Spleen (tissue), 11 donors: ENCODE measurements at regions not wholly inside any gene's neighbourhood (a gene's known extent, or its start where the extent isn't known, plus 50 kb on each side); places are given as distances from the start of the nearest gene placed in this dataset.

Experiments used
- DNase-seq: peaks from one replicate; pipeline ENCODE4 v3.0.0-alpha.2; 2020
- H3K27ac ChIP-seq, 8 donors: fragments of 200-600 bp; sonication (generic) in 7 of 8; 1 replicate in 4 of 8; 2 replicates in 4 of 8; pipeline versions ENCODE4 v1.5.0 to v1.8.0; 2016 to 2021; ENCODE audit warnings: inconsistent platforms in 4 of 8, mild to moderate bottlenecking in 4 of 8, moderate library complexity in 1 of 8
- H3K27me3 ChIP-seq, 7 donors: fragments of 200-600 bp; sonication (generic) in 6 of 7; replicated peaks in 1 of 7; 1 replicate in 4 of 7; 2 replicates in 3 of 7; pipeline versions ENCODE4 v1.5.0 to v1.8.0; 2016 to 2021; ENCODE audit warnings: inconsistent platforms in 3 of 7, mild to moderate bottlenecking in 1 of 7
- H3K36me3 ChIP-seq, 6 donors: fragments of 200-600 bp; sonication (generic) in 5 of 6; 1 replicate in 4 of 6; 2 replicates in 2 of 6; pipeline versions ENCODE4 v1.5.0 to v1.8.0; 2016 to 2021; ENCODE audit warnings: inconsistent platforms in 2 of 6
- H3K4me1 ChIP-seq, 6 donors: fragments of 200-600 bp; sonication (generic) in 5 of 6; 1 replicate in 3 of 6; 2 replicates in 3 of 6; pipeline versions ENCODE4 v1.5.0 to v1.8.0; 2016 to 2021; ENCODE audit warnings: inconsistent platforms in 3 of 6
- H3K4me3 ChIP-seq, 8 donors: fragments of 200-600 bp; sonication (generic) in 7 of 8; 1 replicate in 4 of 8; 2 replicates in 4 of 8; pipeline versions ENCODE4 v1.5.0 to v1.8.0; 2016 to 2021; ENCODE audit warnings: inconsistent platforms in 4 of 8, mild to moderate bottlenecking in 4 of 8, moderate library complexity in 2 of 8
- H3K9me3 ChIP-seq, 8 donors: fragments of 200-600 bp; sonication (generic) in 7 of 8; 1 replicate in 4 of 8; 2 replicates in 4 of 8; pipeline versions ENCODE4 v1.5.0 to v1.8.0; 2016 to 2021; ENCODE audit warnings: inconsistent platforms in 4 of 8
- POLR2A ChIP-seq, 3 donors: fragments of 450-650 bp; IDR thresholded peaks; one replicate each; pipeline ENCODE4 v1.5.1; 2017; ENCODE audit warnings: antibody characterized with exemption in 3 of 3, mild to moderate bottlenecking in 1 of 3
- POLR2AphosphoS5 ChIP-seq, 3 donors: sonication (generic); formaldehyde crosslinking; IDR thresholded peaks; one replicate each; pipeline ENCODE4 v1.5.1; 2017; ENCODE audit warnings: antibody characterized with exemption in 3 of 3
- WGBS, 5 donors: extraction: QIAGEN DNeasy Blood & Tissue Kit in 3 of 5; methylation state at CpG; one replicate each; pipeline versions ENCODE4 v1.1.5 to v1.1.7; 2013 to 2018; 5-methylcytosine and 5-hydroxymethylcytosine counted together
- intact Hi-C: fragments of 100-400 bp; cut with DNase I; formaldehyde crosslinking; loops from one replicate; pipeline ENCODE4 v1.15.0; 2023; ENCODE audit warnings: low total_unique reads
- TF ChIP-seq, protein P1 (sequence below), 11 experiments: fragments of 200-600 bp in 7 of 11; fragments of 450-650 bp in 4 of 11; sonication (generic) in 4 of 11; IDR thresholded peaks in 8 of 11; conservative IDR thresholded peaks in 3 of 11; 1 replicate in 7 of 11; 2 replicates in 4 of 11; pipeline versions ENCODE4 v1.4.0 to v1.8.0; 2016 to 2021; ENCODE audit warnings: antibody characterized with exemption in 11 of 11, inconsistent platforms in 4 of 11, mild to moderate bottlenecking in 1 of 11
- donor health status: healthy with polysubstance abuse.
- donor health status: DM: no; HTN: no; CAD: no; lungs with moderate emphysema.
- donor health status: DM: no; HTN: no; CAD: no.
- donor health status: Bipolar disorder and iron deficiency.
- donor health status: healthy.
- donor health status: DM: no; HTN: no; CAD: no.
- donor health status: DM: yes; HTN: yes; CAD: no.

DNA sequence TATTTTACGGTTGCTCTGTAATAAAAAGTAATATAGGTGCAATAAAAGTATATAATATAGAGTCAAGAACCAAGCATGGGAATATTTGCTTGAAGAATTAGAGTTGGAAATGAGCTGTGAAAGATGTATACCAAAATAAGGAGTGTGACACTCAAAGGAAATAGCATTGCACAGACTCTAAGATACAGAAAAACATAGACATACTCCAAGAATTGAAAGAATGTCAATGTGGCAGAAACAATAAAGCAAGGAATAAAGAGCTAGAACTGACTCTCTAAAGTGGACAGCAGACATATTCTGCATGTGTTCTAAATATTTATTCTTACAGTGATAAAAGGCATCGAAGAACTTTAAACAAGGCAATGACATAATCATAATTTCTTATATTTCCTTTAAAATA lies 561.1 kb upstream of the SETBP1 start:
- Histone ChIP-seq H3K9me3 (no peaks in the 10 kb centered on the region), H3K36me3 (no peaks in the 10 kb centered on the region), H3K27me3 (no peaks in the 10 kb centered on the region), H3K27ac (no peak overlapping the region), H3K4me1 (no peaks in the 10 kb centered on the region), H3K4me3 (no peak overlapping the region)
- DNase-seq = no peak
- TF ChIP-seq POLR2A (IDR thresholded peaks at IDR 0.05) (no peak), POLR2AphosphoS5 (IDR thresholded peaks at IDR 0.05) (no peak)
- TF ChIP-seq, protein P1, sequence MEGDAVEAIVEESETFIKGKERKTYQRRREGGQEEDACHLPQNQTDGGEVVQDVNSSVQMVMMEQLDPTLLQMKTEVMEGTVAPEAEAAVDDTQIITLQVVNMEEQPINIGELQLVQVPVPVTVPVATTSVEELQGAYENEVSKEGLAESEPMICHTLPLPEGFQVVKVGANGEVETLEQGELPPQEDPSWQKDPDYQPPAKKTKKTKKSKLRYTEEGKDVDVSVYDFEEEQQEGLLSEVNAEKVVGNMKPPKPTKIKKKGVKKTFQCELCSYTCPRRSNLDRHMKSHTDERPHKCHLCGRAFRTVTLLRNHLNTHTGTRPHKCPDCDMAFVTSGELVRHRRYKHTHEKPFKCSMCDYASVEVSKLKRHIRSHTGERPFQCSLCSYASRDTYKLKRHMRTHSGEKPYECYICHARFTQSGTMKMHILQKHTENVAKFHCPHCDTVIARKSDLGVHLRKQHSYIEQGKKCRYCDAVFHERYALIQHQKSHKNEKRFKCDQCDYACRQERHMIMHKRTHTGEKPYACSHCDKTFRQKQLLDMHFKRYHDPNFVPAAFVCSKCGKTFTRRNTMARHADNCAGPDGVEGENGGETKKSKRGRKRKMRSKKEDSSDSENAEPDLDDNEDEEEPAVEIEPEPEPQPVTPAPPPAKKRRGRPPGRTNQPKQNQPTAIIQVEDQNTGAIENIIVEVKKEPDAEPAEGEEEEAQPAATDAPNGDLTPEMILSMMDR (IDR thresholded peaks at IDR 0.05 in 8 of 11, conservative IDR thresholded peaks at IDR 0.05 in 3 of 11) = no peak
- WGBS, 5 donors = 84 to 93% (median 90%) methylated on average over 2 of the region's 2 CpGs
- intact Hi-C loops = no loop called here

DNA sequence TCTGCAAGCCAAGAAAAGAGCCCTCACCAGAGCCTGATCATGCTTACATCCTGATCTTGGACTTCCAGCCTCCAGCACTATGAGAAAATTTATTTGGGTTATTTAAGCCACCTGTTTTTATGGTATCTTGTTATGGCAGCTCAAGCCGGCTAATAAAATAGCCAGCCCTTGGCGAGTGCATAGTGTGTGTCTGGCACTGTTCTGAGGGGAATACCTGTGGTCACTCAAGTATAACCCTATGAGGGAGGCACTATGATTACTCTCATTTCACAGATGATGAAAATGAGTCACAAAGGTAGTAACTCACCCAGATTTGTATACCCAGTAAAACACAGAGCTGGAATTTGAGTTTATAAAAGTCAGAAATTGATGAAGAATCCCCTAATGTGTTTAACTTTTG lies 556.9 kb upstream of the SETBP1 start:
- intact Hi-C loops = no loop called here
- TF ChIP-seq, protein P1 (IDR thresholded peaks at IDR 0.05 in 8 of 11, conservative IDR thresholded peaks at IDR 0.05 in 3 of 11) = no peak
- TF ChIP-seq POLR2AphosphoS5 (IDR thresholded peaks at IDR 0.05) (no peak), POLR2A (IDR thresholded peaks at IDR 0.05) (no peak)
- no peak for DNase-seq
- WGBS, 5 donors = 77 to 94% (median 84%) methylated on average over 2 of the region's 2 CpGs
- Histone ChIP-seq H3K4me3 (no peak overlapping the region), H3K4me1 (no peaks in the 10 kb centered on the region), H3K27me3 (no peaks in the 10 kb centered on the region), H3K27ac (no peak overlapping the region), H3K36me3 (no peaks in the 10 kb centered on the region), H3K9me3 (no peaks in the 10 kb centered on the region)

DNA sequence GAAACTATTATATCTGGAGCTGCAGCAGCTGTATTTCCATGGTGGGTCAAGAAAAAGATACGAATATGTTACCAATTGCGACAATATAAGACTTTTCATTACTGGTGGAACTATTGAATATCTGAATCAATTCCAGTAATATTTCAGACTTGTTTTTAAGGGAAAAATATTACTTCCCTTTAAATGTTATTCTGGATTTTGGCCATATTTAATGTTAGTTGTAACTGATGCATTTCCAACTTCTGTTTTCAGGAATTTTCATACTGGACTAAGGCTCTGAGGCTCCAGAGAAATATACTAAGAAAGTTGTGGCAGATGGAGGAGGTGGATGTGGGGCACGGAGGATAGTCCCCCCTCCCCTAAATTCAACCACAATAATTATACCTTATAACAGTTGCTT lies 555.2 kb upstream of the SETBP1 start:
- Histone ChIP-seq H3K4me1 (peaks cover 0 to 3% (median 0%) of the 10 kb centered on the region in 6 donors), H3K4me3 (no peak overlapping the region), H3K27ac (no peak overlapping the region), H3K36me3 (no peaks in the 10 kb centered on the region), H3K27me3 (no peaks in the 10 kb centered on the region), H3K9me3 (no peaks in the 10 kb centered on the region)
- WGBS, 5 donors = 88 to 91% (median 88%) methylated on average over 3 of the region's 3 CpGs
- TF ChIP-seq, protein P1 (IDR thresholded peaks at IDR 0.05 in 8 of 11, conservative IDR thresholded peaks at IDR 0.05 in 3 of 11) = no peak
- TF ChIP-seq POLR2A (IDR thresholded peaks at IDR 0.05) = no peak
- no peak for TF ChIP-seq POLR2AphosphoS5 (IDR thresholded peaks at IDR 0.05)
- intact Hi-C loops = no loop called here
- no peak for DNase-seq

DNA sequence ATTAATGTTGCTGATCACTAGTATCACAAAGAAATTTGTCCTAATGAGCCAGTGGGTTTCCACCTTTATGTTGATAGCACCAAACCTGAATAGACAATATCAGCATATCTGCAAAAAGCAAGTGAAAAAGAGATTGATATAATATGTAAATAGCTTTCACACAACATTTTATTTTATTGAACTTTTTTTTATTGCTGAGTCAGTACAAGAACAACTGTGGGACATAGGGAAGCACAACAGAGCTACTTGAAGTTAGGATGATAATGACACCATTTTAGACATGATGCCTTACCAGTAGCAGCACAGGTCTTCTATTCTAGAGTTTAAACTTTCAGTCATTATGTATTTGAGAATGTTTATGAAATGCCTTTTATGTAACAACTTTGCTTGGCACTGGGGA lies 554.1 kb upstream of the SETBP1 start:
- Histone ChIP-seq H3K27me3 (no peaks in the 10 kb centered on the region), H3K4me1 (peaks cover 0 to 5% (median 0%) of the 10 kb centered on the region in 6 donors), H3K4me3 (no peak overlapping the region), H3K27ac (no peak overlapping the region), H3K9me3 (no peaks in the 10 kb centered on the region), H3K36me3 (no peaks in the 10 kb centered on the region)
- TF ChIP-seq POLR2AphosphoS5 (IDR thresholded peaks at IDR 0.05) (no peak), POLR2A (IDR thresholded peaks at IDR 0.05) (no peak)
- TF ChIP-seq, protein P1 (IDR thresholded peaks at IDR 0.05 in 8 of 11, conservative IDR thresholded peaks at IDR 0.05 in 3 of 11) = no peak
- intact Hi-C loops = no loop called here
- no peak for DNase-seq
